GM18907 (cell line): ENCODE measurements at regions not wholly inside any gene's neighbourhood (a gene's known extent, or its start where the extent isn't known, plus 50 kb on each side); places are given as distances from the start of the nearest gene placed in this dataset.

Experiments used
- ATAC-seq: cut with Tn5 transposase; IDR thresholded peaks from one replicate; pipeline ENCODE4 v1.9.1; 2021; ENCODE audit warnings: mild to moderate bottlenecking, moderate library complexity; ENCODE audit not compliant: unreplicated experiment

GRCh38 chr12:94722664-94723063 lies 72.3 kb upstream of the TMCC3 start:
- ATAC-seq, result no peak

DNA sequence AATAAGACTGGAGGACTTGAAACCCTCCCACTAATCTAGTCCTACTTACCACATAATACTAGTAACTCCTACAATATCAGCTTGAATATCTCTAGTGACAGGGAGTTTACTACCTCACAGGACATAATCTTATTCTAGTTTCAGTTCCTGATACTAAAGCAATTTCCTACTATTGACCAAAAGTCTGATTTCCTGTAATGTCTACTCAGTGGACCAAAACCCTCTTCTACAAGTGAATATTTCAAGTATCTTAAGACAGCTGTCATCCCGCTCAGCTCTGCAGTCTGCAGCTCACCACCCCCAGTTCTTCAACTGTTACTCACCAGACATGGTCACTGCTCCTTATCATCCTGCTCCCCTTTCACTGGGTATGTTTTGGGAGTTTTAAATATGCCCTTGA lies 70.8 kb upstream of the TMCC3 start:
- ATAC-seq, result peak; percentile 91

GRCh38 chr12:94718114-94718513 lies 67.8 kb upstream of the TMCC3 start:
- no peak for ATAC-seq

GRCh38 chr12:94717656-94718055 lies 67.3 kb upstream of the TMCC3 start:
- ATAC-seq, result no peak

DNA sequence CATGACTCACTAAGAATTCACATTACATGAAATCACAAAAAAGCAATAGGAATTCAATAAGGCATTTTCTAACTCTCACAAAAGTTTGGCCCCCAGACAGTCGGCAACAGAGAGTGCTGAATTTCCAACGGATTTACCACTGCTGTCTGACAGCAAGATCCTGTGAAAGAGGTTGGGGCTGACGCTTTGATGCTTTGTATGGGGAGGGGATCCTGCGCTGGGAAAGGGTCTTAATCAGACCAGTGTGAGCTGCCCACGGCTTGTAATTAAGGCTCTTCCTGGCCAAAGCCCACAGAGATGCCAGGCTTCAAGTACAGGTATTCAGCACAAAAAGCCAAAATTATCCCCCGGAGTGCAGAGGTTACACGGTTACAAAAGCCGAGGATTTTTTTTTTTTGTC lies 66.8 kb upstream of the TMCC3 start:
- no peak for ATAC-seq

DNA sequence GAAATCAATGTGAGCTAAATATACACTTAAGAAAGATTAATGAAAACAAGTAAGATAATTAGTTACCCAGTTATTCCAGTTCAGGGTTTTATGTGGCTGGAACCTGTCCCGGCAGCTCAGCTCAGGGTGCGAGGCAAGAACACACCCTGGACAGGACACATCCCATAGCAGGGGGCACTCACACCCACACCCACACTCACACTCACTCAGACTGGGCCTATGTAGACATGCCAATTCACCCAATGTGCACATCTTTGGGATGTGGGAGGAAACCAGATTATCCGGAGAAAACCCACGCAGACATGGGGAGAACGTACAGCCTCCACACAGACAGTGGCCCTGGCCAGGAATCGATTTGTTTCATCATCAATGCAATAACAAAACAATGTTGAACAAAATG lies 66.0 kb upstream of the TMCC3 start:
- no peak for ATAC-seq

GRCh38 chr12:94714378-94715114 lies 64.2 kb upstream of the TMCC3 start:
- no peak for ATAC-seq

DNA sequence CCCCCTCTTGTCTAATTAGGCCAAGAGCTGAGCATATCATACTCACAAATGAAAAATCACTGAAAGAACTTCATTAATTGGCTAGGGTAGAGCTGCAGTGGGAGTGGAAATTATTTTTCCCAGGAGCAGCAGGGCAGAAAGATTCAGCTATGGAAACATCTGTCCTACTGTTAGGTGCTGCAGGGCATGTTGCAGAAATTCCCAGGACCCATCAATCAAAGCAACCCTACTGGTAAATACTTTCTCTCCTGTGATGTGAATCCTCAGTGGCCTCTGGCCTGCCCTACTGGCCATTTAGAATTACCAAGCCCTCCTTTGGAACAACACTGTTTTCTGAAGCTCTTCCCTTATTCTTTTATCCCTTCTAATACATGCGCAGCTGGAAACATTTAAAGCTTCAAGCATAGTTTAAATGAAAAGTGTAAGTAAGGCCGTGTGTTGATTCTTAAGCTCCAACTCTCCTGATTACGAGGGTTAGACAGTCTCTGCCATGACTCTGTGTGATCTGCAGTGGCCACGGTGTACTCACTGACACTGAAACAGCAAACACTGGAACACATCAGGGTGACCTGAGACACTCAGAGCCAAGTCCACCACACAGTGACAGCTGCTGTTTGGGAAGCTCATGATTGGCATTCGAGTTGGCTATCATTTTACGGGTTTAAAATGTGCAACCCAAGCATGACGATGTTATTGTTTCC lies 62.6 kb upstream of the TMCC3 start:
- no peak for ATAC-seq

- ATAC-seq, result no peak
Observed at GRCh38 chr12:94710933-94711332, 60.6 kb upstream of the TMCC3 start.

DNA sequence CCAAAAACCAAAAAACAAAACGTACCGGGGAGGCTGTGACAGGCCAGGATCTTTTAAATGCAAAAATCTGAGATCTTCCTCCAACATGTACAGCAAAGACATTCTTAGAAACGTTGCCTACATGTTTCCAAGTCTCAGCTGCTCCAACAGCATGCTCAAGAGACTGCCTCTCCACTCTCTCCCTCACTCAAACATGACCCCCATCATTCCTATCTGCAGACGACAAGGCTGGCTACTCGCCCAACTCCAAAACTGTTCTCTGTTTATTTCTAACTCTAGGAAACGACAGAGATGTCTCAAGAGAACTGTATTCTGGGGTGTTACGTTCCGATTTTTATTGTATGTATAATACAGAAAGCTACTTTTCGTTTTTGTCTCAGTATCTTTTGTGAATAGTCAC lies 57.5 kb upstream of the TMCC3 start:
- ATAC-seq, result no peak

DNA sequence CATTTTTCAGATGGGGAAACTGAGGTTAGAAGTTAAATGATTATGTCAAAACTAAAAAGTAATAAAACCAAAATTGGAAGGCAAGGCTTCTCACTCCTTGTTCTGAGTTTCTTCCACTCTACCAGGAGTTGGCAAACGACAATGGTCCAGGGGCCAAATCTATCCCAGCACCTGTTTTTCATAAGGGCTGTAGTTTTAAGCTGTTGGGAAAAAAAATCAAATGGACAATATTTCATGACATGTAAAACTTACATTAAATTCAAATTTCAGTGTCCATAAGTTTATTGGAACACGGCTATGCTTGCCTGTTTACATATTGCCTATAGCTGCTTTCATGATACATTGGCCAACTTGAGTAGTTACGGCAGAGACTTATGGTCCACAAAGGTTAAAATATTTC lies 56.7 kb upstream of the TMCC3 start:
- no peak for ATAC-seq

GRCh38 chr12:94706250-94706661 lies 55.9 kb upstream of the TMCC3 start:
- ATAC-seq, result peak; percentile 76

- ATAC-seq, result no peak
Observed at GRCh38 chr12:94705676-94706075, 55.3 kb upstream of the TMCC3 start.

DNA sequence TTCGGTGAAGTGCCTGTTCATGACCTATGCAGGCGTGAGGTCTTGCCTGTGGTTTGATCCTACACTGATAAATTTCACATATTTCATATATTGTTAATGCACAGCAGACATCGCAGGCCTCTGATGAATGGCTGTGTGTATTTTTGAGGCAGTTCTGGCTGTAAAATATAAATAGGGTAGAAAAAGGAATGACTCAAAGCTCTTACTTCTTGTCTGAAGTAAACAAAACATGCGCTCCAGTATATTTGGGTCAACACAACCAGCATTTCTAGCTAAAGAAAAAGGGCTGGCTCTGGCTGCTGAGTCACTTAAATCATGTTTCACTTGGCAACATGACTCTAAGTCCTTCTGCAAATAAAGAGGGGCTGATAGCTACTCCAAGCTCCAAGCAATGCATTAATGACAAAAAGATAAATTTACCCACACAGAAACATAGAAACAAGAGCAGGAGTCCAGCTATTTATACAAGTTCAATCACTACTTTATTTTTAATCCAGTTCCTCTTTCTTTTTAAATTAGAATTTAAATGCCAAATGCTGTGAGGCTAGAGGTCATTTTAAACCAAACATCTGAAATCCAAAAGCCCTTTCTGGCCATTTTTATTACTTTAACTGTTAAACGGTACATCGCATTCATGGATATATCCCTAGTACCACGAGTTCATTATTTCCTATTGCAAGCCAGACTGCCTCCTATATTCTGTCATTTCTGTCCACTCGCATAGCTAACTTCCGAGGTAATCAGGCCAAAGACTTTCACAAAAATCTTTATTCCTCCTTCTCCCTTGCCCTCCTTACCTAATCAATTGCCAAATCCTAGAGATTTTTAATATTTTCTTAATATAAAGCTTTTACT lies 54.3 kb upstream of the TMCC3 start:
- no peak for ATAC-seq

DNA sequence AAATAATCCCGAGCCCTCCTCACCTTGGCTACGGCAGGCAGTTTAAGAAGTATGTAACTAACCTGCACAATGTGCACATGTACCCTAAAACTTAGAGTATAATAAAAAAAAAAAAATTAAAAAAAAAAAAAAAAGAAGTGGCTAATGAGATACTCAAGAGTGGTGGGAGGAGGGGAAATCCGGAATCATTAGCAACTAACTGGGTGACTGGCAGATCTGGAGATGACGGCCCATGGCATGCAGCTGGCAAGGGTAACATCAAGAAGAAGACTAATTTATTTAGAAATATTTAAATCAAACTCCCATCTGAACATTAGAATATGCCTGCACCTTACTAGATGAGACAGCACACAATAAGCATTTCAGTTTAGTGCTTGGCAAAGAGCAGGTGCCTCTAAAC lies 52.3 kb upstream of the TMCC3 start:
- ATAC-seq, result no peak

DNA sequence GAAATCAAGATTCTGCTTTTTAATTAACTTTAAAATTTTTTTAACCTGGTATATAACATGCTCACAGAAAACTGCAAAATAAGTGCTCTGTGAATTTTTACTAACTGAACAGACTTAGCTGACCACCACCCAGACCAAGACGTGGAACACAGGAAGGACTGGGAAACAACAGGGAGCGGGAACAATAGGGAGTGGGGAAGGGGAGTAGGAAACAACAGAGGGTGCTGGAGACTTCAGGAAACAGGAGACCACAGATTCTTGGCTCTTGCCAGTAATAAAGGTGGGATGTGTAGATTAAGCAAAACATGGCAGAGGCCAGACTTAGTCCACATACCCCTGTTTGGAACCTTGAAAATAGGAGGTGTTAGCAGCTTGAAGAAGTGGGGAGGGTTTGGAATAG lies 51.4 kb upstream of the TMCC3 start:
- ATAC-seq, result no peak

DNA sequence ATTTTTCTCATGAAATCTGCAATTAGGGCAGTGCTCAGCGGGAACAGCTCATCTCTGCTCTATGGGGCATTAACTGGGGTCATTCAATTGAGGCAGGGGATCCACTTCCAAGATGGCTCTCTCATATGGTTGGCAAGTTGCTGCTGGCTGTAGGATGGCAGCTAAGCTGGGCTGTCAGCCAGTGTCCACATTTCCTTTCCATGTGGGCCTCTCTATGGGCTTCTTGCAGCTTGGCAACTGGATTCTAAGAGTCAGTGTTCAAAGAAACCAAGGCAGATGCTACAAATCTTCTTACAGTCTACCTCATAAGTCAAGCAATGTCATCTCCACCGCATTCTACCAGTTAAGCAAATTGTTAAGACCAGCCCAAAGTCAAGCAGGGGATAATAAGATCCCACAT lies 50.3 kb upstream of the TMCC3 start:
- ATAC-seq, result no peak
